SHP77 (cell line): ENCODE measurements at regions not wholly inside any gene's neighbourhood (a gene's known extent, or its start where the extent isn't known, plus 50 kb on each side); places are given as distances from the start of the nearest gene placed in this dataset.
"Not testable (repeated sequence)": the region's sequence is repeated elsewhere in the genome, so short reads cannot be mapped to it uniquely, and the experiment has no call there.

Experiments used
- DNase-seq, 2 experiments: peaks; one replicate each; lab custom pipeline; 2025; lab: John Stamatoyannopoulos, UW

GRCh38 chr2:109048163-109048562 is 59.1 kb upstream of the EDAR start:
- DNase-seq = no peak

- DNase-seq = not testable (repeated sequence)
Observed at GRCh38 chr2:109047569-109047968, 58.5 kb upstream of the EDAR start.

DNA sequence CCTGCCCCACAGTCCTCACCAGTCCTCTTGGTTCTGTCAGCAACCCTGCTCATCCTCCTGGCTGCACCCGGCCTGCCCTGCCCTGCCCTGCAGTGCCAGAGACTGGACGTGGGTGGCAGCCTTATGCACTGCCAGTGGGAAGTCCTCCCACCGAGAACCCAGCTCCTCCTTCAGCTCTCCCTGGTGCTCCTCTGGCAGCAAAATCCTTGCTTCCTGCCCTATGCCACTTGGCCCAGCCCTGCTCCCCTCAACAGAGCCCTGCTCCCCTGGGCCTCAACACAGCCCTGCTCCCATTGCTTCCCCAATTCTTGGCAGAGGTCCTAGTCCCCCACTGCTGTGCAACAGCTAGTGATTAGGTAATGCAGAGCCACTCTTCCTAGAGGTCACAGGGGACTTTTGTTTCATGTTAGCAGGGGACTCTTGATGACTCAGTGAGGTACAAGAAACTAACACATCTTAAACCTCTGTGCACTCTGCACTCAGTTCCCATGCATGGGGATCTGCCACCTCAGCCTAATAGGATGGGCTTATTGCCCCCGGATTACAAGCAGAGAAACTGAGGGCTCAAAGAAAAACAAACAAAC is 58.0 kb upstream of the EDAR start:
- DNase-seq = no peak

- no peak for DNase-seq
Observed at GRCh38 chr2:109045505-109045904, 56.5 kb upstream of the EDAR start.

GRCh38 chr2:109038992-109039391 is 50.0 kb upstream of the EDAR start:
- no peak for DNase-seq
